Duodenal mucosa (tissue), 2 donors: ENCODE measurements at regions not wholly inside any gene's neighbourhood (a gene's known extent, or its start where the extent isn't known, plus 50 kb on each side); places are given as distances from the start of the nearest gene placed in this dataset.
A peak's percentile ranks its signal among the peaks of the same experiment; 100 is the strongest.

ENCODE experiments used
- H3K27ac ChIP-seq: one replicate; pipeline ENCODE4 v1.7.0; 2013; ENCODE audit warnings: low read depth, low read length
- H3K27me3 ChIP-seq, 2 donors: one replicate each; pipeline ENCODE4 v1.7.0; 2013; ENCODE audit warnings: low read length in 2 of 2, control low read depth in 1 of 2; ENCODE audit not compliant: insufficient read depth in 2 of 2, control insufficient read depth in 1 of 2
- H3K36me3 ChIP-seq, 2 donors: one replicate each; pipeline ENCODE4 v1.7.0; 2013; ENCODE audit warnings: low read length in 2 of 2, control low read depth in 1 of 2; ENCODE audit not compliant: insufficient read depth in 2 of 2, control insufficient read depth in 1 of 2
- H3K4me1 ChIP-seq, 2 donors: one replicate each; pipeline ENCODE4 v1.7.0; 2013; ENCODE audit warnings: low read length in 2 of 2, control low read depth in 1 of 2; ENCODE audit not compliant: insufficient read depth in 2 of 2, control insufficient read depth in 1 of 2
- H3K4me3 ChIP-seq, 2 donors: one replicate each; pipeline ENCODE4 v1.7.0; 2013; ENCODE audit warnings: low read length in 2 of 2, low read depth in 1 of 2
- H3K9ac ChIP-seq, 2 donors: one replicate each; pipeline ENCODE4 v1.7.0; 2013; ENCODE audit warnings: low read length in 2 of 2, low read depth in 1 of 2
- H3K9me3 ChIP-seq, 2 donors: one replicate each; pipeline ENCODE4 v1.7.0; 2013; ENCODE audit warnings: low read length in 2 of 2, control low read depth in 1 of 2; ENCODE audit not compliant: control insufficient read depth in 1 of 2

DNA sequence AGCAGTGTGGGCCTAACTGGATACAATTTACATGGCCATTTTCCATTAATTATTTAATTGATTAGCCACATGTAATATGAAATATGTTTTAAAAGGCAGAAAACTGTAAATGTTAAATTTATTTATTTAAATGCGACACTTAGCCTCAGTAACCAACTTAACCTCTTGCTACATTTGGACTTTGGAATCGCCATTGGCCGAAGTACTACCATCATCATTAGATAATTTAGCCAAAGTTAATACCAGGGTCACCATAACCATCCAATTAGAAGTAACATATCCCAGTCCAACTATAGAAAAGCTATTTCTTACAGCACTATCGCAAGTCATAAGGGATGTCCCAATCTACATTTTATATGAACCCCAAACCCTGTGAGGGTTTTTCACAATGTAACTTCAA lies 558.6 kb upstream of the IGFBP3 start:
- Histone ChIP-seq H3K27ac (no peak overlapping the region), H3K36me3 (no peaks in the 10 kb centered on the region), H3K4me3 (no peak overlapping the region), H3K27me3 (no peaks in the 10 kb centered on the region), H3K9ac (no peak overlapping the region), H3K9me3 (peaks cover 0 to 3% of the 10 kb centered on the region in 2 donors), H3K4me1 (no peaks in the 10 kb centered on the region)

DNA sequence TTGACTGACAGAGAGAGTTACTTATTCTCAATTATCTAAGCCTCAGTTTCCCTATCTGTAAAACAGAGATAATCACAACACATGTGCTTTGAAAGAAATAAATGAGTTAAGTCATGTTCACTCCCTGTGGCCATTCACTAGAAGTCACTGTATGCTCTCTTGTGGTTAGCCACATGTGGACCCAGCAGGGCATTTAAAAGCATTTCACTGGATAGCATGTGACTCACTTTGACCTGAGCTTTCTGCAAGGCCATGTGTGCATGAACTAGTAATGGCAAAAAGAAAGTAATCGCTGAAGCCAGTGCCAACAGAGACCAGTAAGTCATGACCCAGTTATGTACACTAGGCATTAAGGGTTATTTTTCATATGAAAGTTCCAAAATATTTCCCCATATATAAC lies 557.0 kb upstream of the IGFBP3 start:
- no peaks in the 10 kb centered on the region for H3K4me1 ChIP-seq
- H3K36me3 ChIP-seq = no peaks in the 10 kb centered on the region
- H3K27me3 ChIP-seq = no peaks in the 10 kb centered on the region
- no peak overlapping the region for H3K27ac ChIP-seq
- H3K9me3 ChIP-seq = peaks cover 0 to 5% of the 10 kb centered on the region in 2 donors
- H3K9ac ChIP-seq = no peak overlapping the region
- H3K4me3 ChIP-seq = no peak overlapping the region

DNA sequence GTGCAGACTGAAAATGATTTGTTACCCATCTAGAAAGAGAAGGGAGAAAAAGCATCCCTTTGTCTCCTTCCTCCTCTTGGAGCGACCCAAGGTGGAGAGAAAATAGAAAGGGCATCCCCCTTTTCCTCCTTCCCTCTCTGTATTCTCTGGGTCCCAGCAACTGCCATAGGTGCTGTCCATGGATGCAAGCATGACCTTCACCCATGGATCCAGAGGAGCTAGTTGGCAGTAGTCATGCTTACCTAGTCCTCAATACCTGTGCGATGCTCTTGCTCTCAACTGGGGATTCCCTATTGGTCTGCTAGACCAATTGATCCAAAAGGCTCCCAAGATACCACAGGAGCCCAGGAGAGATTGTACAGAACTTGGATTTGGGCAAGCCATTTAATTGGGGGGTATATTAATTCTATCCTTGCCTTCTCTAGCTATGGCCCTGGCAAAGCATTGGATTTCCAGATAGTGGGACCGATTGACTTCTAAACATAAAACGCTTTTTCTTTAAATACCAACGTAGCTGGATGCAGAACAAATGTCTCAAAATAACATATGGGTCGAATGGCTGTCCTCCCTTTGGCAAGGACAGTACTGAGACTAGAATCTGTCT lies 547.8 kb upstream of the IGFBP3 start:
- H3K9me3 ChIP-seq = peaks cover 53 to 70% of the 10 kb centered on the region in 2 donors
- no peaks in the 10 kb centered on the region for H3K36me3 ChIP-seq
- no peaks in the 10 kb centered on the region for H3K4me1 ChIP-seq
- no peak overlapping the region for H3K9ac ChIP-seq
- H3K27me3 ChIP-seq = no peaks in the 10 kb centered on the region
- H3K27ac ChIP-seq = no peak overlapping the region
- H3K4me3 ChIP-seq = peak overlapping the region in 1 of 2 donors; percentile 25

DNA sequence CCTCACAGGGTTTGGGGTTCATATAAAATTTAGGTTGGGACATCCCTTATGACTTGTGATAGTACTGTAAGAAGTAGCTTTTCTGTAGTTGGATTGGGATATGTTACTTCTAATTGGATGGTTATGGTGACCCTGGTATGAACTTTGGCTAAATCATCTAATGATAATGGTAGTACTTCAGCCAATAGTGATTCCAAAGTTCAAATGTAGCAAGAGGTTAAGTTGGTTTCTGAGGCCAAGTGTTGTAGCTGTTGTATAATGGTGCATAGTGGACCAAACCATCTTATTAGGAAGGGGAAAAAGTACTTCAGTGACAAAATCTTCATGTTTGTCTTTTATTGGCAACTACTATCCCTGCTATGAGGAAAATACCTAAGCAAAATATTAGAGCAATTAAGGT lies 542.1 kb upstream of the IGFBP3 start:
- Histone ChIP-seq H3K36me3 (no peaks in the 10 kb centered on the region), H3K9me3 (peaks cover 29 to 37% of the 10 kb centered on the region in 2 donors), H3K27ac (no peak overlapping the region), H3K4me3 (no peak overlapping the region), H3K27me3 (no peaks in the 10 kb centered on the region), H3K9ac (no peak overlapping the region), H3K4me1 (no peaks in the 10 kb centered on the region)

DNA sequence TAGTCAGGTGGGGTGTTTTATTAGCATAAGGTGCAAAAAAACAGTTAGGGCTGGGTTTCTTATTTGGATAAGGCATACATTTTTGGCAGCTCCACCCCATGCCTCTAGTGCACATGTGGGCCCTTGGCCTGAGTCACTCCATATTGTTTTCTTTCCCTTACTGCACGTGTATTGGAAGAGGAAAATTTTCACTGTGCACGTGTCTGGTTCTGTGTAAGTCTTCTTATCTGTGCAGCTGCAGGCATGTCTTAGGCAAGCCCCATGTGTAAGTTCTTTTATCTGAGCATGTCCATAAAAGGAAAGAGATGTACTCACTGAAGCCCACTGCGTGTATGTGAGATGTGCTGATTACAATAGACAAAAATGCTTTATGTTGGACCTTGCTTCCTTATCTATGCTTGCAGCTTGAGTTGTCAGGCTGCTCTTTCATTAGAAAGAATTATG lies 540.3 kb upstream of the IGFBP3 start:
- H3K27me3 ChIP-seq = no peaks in the 10 kb centered on the region
- H3K4me1 ChIP-seq = no peaks in the 10 kb centered on the region
- peaks cover 12 to 19% of the 10 kb centered on the region in 2 donors for H3K9me3 ChIP-seq
- no peaks in the 10 kb centered on the region for H3K36me3 ChIP-seq
- H3K4me3 ChIP-seq = no peak overlapping the region
- H3K9ac ChIP-seq = no peak overlapping the region
- H3K27ac ChIP-seq = no peak overlapping the region

DNA sequence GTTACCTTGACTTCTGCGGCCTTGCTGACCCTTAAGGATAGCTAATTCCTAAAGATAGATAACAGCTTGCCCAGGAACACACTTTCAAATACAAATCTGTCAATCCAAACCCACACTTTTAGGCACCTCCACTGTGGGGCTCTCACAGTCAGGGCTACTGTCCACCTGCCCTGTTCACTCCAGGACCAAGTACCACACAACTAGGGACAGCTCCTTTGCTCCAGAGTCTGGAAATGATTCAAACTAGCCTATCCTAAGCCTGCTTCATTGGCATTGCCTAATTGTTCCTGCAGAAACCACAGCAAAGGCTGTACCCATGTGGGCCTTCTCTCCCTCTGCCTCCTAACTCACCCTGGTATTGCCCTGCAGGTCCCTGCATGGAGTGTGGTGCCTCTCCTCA lies 538.9 kb upstream of the IGFBP3 start:
- H3K9ac ChIP-seq = no peak overlapping the region
- H3K27me3 ChIP-seq = no peaks in the 10 kb centered on the region
- H3K36me3 ChIP-seq = no peaks in the 10 kb centered on the region
- H3K4me3 ChIP-seq = no peak overlapping the region
- no peak overlapping the region for H3K27ac ChIP-seq
- peaks cover 7 to 8% of the 10 kb centered on the region in 2 donors for H3K9me3 ChIP-seq
- H3K4me1 ChIP-seq = no peaks in the 10 kb centered on the region

DNA sequence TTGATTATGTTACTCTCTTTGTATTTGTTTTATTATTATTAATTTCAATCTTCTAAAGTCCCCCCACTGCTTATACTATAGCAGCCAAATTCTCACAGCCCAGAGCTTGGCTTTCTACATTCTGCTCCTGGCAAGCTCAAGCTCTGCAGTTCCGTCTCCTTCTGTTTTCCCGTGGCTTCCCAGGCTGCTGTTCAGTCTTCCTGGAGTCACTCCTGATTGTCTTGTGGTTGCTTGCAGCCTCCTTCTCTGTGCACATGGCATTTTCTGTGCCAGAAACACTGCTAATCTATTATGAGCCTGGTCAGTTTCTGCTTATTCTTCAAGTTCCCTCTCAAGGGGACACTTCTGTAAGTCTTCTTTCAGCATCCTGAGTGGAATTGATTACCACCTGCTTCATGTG lies 533.7 kb upstream of the IGFBP3 start:
- Histone ChIP-seq H3K27ac (no peak overlapping the region), H3K9me3 (no peaks in the 10 kb centered on the region), H3K4me3 (no peak overlapping the region), H3K36me3 (no peaks in the 10 kb centered on the region), H3K4me1 (no peaks in the 10 kb centered on the region), H3K9ac (no peak overlapping the region), H3K27me3 (no peaks in the 10 kb centered on the region)

DNA sequence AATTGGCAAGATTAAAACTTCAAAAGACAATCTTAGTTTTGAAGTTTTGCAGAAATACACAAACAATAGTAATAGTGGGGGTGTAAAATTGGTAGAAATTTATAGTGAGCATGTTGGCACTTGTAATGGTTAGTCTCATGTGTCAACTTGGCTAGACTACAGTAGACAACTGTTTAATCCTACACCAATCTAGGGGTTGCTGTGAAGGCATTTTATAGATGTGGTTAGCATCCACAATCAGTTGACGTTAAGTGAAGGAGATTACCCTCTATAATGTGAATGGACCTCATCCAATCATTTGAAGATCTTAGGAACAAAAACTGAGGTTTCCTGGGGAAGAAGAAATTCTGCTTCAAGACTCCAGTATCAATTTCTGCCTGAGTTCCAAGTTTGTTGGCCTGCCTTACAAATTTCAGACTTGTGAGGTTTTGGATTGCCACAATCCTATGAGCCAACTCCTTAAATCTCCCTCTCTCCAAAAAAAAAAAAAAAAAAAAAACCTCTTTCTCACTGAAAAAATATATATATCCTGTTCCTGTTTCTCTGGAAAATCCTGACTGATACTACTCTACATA lies 531.6 kb upstream of the IGFBP3 start:
- no peaks in the 10 kb centered on the region for H3K4me1 ChIP-seq
- H3K36me3 ChIP-seq = no peaks in the 10 kb centered on the region
- no peaks in the 10 kb centered on the region for H3K9me3 ChIP-seq
- H3K27ac ChIP-seq = no peak overlapping the region
- H3K4me3 ChIP-seq = no peak overlapping the region
- no peak overlapping the region for H3K9ac ChIP-seq
- H3K27me3 ChIP-seq = no peaks in the 10 kb centered on the region

DNA sequence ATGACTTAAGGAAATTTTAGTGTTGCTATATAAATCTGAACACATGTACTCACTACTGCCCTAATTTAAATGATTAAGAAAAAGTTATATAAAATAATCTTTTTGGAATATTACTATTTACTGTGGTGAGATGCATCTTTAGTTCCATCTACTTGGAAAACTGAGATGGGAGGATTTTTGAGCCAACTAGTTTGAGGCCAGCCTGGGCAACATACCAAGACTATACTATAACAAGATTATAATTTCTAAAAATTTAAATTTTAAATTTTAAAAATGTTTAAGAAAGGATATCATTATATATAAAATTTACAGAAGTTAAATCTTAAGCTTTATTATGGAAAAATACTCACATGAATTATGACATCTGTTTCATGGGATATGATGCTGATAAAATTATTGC lies 530.8 kb upstream of the IGFBP3 start:
- Histone ChIP-seq H3K4me1 (no peaks in the 10 kb centered on the region), H3K27ac (no peak overlapping the region), H3K9ac (no peak overlapping the region), H3K36me3 (no peaks in the 10 kb centered on the region), H3K4me3 (no peak overlapping the region), H3K27me3 (no peaks in the 10 kb centered on the region), H3K9me3 (no peaks in the 10 kb centered on the region)

DNA sequence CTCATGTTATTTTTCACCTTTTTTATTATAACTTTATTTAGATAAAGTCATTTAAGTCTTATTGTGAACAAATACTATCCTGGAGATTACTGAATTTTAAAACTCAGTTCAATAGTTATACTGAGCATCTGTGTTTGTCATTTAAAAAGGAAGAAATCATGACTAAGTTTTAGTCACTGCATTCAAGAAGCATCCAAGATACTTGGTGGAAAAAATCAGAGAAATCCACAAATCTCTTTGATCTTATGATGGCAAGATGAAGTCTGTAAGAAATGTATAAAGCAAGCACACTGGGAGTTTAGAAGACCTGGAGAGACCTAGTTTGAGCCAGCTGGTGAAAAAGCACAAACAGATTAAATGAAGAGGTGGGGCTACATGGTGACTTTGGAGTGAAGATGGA lies 529.8 kb upstream of the IGFBP3 start:
- no peaks in the 10 kb centered on the region for H3K4me1 ChIP-seq
- no peaks in the 10 kb centered on the region for H3K36me3 ChIP-seq
- no peaks in the 10 kb centered on the region for H3K27me3 ChIP-seq
- no peak overlapping the region for H3K27ac ChIP-seq
- H3K9ac ChIP-seq = no peak overlapping the region
- H3K4me3 ChIP-seq = no peak overlapping the region
- H3K9me3 ChIP-seq = no peaks in the 10 kb centered on the region
